Stimulated activated CD4-positive, alpha-beta T cell treated with anti-CD3 and anti-CD28 coated beads, Interleukin-15, amount 100 ng/mL, for 48 hours (primary cell): ENCODE measurements at regions not wholly inside any gene's neighbourhood (a gene's known extent, or its start where the extent isn't known, plus 50 kb on each side); places are given as distances from the start of the nearest gene placed in this dataset.

Experiments
- DNase-seq, 2 donors: peaks; one replicate each; pipeline ENCODE4 v3.0.0-alpha.2; 2020; ENCODE audit warnings: low read depth in 2 of 2

DNA sequence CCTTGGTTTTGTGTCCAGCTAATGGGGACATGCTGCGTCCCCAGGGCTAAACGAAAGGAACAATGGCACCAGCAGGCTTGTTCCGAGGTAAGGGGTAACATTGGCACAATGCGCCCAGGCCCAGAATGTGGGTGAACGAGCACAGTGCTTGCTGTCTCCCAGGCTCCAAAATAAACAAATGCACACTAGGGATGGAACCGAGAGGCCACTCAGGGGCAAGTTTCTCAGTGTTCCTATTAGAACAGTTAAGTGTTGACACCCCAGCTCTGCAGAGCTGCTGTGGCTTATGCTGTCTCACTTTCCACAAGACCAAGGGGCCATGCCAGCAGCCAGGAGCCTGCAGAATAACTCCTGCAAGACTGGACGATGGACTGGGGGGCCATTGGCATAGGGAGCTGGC is 492.4 kb downstream of the GADD45G start:
- no peak for DNase-seq

DNA sequence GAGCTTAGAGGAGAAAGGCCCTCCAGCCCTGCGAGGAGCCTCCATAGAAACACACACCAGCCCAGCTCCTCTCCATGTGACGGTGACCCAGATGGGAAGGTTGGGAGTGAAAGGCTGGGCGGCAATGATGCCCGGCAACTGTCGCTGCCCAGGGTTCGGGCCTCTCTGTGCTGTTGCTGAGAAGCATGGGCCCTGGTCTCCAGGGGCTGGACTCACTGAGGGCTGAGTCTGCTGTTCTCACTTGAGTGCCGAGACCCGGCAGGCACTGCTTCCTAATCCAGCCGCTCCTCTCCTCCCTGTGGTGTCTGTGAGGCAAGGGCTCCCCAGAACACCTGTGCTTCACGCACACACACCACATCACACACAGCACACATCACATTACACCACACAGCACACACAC is 493.6 kb downstream of the GADD45G start:
- DNase-seq = no peak

DNA sequence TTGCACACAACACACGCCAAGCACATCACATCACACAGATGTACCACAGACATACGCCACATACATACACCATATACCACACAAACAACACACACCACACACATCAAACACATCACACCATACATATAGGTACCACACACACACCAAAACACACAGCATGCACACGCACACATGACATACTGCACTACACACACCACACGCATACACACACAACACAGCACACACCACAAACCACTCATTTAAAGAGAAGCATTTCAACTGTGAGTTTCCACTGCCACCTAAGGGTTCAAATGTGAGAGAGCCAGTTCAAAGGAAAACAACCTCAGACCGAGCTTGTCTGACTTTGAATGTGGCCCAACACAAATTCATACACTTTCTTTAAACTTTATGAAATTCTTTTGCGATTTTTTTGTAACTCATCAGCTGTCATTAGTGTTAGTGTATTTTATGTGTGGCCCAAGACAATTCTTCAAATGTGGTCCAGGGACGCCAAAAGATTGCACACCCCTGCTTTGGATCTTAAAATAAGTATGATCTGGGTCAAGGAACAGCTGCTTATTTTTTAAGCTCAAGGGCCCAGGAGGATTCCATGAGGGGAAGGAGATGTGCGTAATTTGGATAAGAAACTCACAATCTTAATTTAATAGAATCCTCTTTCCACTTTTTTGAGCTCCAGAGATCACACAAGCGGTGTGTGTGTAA is 494.6 kb downstream of the GADD45G start:
- no peak for DNase-seq

DNA sequence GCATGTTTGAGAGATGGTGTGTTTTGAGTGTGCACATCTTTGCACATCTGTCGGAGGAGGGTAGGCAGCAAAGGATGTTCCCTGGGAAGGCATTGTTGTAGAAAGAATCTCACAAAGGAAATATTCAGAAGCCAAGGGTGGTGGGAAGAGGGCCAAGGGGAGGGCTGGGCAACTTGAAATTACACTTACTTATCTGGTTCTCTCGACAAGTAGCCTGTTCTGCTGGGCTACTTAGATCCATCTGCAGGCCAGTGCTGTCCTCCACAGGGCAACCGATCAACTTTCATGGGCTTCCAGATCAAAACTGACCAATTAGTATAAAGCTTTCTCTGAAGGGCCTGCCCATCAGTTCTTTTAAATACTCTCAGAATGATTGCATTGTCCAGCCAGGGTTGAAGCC is 495.2 kb downstream of the GADD45G start:
- DNase-seq = no peak

DNA sequence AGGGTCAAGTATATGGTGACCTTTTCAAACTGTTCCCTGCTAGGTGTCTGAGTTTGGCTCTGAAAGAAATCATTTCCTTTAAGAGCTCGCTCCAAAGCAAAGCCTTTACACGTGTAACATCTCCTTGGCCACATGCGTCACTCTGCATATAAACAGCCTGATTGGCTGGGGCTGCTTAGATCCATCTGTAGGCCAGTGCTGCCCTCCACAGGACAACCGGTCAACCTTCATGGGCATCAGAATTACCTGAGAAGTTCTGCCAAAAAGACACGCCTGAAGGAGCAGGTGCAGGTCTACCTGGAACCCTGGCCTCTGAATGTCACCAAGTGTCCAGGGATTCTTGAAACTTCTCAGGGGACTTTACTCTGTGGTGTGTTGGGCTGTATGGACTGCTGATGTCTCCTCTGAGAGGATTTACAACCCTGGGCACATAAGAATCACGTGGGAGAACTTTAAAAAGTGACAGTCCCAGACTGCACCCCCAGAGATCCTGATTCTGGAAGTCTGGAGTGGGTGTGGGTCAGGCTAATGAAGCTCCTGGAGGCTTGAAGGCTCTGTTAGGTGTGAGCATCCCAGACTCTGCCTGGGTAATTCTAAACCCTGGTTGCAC is 497.6 kb downstream of the GADD45G start:
- DNase-seq = peak; percentile 71 to 73

DNA sequence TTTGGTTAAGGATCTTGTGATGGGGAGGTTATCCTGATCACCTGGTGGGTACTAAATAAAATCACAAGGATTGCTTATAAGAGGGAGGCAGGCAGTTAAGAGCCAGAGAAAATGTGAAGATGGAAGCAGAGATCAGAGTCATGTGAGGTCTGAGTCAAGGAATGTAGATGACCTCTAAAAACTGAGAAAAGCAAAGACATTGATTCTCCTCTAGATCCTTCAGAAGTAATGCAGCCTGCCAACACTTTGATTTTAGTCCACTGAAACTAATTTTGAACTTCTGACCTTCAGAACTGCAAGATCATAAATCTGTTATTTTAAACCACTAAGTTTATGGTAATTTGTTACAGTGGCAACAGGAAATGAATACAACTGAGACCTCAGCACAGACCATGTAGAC is 499.0 kb downstream of the GADD45G start:
- no peak for DNase-seq

DNA sequence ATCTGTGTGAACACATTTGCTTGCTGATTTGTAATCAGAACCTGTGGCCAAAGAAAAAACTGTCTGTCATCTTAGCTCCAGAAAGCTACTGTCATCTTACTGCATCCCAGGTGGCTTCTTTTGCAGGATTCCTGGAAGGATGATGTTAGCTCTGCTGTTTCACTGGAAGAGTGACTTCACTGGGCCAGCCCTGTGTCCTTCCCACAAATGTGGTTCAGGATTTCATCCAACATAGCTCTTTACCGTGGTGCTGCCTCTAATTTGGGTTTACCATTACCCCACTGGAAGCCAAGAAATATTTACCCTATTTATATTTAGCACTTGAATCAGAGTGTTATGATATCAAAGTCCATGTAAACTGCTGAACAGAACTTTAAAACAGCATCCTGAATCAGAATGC is 501.0 kb downstream of the GADD45G start:
- no peak for DNase-seq

DNA sequence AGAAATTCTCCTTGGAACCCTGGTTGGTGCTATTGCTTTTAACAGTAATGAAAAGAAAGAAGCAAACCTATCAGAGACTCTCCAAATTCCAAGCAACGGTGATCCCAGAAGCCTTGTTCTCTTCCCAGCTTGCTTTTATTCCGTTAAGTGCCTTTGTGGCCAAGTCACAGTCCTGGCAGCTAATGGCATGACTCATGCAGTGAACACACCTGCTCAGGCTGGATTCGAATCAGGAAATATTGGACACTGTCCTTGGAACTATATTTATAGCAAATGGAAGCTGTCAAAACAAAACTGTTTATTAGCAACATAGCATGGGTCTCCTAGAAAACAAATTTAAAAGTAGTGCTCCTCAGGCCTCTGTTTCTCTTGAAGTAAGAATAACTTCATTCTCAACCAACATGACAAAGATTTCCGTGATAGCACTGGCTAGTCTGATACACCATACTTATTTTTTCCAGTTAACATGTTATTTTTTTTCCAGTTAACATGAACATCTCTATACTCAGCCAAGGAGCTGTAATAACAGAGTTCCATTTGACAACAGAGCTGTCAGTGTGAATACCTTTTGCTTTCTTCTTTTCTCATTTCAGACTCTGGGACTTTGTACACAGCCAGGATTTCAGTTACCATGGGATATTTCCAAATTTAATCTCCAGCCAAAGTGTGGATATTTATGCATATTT is 502.4 kb downstream of the GADD45G start:
- no peak for DNase-seq

DNA sequence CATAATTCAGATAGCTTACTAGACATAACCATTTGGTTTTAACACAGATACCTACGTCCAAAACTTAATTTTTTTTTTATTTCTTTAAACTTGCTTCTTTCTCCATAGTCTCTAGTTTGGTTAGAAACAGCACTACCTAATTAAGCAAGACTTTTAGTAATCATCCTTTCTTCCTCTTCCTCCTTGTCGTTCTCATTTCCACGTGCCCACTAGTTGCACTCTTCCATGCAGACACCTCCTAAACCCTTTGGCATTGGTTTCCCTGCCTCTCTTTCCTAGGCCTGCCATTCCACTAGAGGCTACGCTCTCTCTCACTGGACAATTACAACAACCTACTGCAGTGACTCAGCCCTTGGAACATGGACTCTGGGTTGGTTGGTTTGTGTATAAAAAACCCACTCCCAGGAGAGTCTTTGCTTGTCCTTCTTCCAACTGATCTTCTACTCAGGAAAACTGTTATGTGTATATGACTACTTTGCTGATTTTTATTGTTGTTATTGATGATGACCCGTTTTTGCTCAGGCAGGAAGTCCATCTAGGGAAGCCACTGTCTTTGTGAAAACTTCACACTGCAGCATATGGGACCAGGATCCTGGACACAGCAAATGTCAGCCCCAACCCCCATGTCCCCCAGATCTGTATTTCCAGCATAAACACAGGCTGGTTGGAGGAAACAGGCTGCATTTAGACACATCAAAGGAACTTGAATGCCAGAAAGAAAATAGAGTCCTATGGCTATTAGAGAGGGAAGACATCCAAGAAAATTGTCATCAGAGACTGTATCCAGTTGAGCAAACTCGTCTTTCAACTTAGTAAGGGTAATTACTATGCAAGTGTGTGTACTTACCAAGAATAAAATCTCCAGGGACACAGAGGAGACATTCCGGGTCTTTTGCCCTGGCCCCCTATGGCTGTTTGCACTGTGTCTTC is 503.2 kb downstream of the GADD45G start:
- no peak for DNase-seq

DNA sequence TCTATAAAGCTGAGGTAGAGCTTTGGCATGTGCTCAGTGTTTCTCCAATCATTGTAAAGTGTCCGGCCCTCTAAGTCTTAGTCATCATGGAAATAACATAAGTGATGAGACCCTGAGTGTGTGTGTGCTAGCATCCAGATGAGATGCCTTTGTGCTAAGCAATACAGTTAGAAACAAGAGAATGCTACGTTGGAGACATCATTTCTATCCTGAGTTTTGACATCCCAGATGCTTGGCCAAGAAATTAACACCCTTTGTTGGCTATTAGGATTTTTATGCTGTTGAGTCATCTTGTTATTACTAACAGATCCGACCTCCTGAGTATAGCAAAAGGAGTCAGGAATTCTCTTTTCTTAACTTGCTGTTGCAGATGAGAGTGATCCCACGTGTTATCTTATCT is 508.0 kb downstream of the GADD45G start:
- no peak for DNase-seq

DNA sequence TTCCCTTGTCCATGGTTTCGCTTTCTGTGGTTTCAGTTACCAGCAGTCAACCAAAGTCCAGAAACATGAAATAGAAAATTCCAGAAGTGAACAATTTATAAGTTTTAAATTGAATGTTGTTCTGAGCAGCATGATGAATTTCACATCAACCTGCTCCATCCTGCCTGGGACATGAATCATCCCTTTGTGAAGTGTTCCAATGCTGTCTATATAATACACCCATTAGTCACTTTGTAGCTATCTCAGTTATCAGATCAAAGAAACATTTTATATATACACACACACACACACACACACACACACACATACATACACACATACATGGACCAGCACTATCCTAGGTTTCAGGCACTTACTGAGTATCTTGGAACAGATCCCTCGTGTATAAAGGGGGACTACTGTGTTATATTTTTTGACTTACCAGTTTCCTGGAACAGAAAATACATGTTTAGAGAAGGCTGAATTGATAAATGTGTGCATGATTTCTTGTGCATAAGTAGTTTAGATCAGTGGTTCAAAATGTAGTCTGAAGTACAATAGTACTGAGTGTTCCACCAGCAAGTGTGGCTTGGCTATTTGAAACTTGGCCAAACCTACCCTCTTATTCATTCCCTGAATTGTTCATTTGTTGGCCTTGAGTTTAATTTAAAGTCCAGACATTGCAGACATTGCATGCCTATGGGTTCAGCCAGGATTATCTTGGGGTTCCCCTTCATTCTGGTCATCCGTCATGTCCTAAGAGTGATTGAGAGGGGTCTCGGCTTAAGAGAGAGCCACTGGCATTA is 510.0 kb downstream of the GADD45G start:
- no peak for DNase-seq

DNA sequence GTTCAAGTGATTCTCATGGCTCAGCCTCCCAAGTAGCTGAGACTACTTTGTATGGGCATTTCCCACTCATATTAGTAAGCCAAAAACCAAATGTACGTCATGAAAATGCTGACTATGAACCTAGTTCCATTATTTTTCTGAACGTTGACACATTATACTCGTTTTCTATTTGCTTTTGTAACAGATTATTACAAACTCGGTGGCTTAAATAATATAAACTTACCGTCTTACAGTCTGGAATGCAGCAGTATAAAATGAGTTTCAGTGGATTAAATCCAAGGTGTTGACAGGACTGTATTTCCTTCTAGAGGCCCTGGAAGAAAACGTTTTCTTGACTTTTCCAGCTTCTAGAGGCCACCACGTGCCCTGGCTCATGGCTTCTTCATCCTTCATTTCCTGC is 517.0 kb downstream of the GADD45G start:
- DNase-seq = no peak

DNA sequence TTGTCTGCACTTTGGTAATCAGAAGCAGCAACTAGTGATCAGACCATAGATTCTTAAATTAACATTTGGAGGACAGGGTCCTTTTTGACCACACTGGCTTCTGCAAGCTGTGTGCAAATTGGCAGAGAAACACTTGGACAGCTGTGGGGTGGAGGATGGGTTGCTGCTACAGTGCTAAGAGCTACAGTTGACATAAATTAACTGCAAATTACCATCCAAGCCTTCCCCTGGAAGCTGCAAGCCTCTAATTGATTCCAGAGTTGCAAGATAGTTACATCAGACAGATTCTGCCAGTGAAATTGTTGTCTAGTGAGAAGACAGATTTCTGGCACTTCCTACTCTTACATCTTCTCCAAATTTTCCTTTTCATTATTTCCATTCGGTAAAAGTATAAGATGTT is 517.7 kb downstream of the DIRAS2 start:
- DNase-seq = no peak

DNA sequence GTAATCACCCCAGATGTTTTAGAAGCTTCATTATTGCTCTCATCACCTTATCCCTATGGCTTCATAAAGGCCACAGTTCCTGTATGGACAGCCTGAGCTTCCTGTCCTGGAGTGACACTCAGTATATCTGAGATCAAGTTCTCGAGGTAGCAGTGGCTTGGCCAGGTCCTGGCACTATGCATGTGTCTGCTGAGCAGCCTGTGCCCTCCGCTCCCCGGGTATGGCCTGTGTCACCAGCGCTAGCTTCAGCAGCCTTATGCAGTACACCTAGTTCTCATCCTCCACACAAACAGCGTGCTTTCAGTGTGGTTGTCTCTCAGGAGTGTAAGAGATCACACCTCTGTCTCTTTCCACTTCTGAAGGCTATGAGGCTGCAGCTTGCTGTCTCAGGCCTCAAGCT is 514.7 kb downstream of the DIRAS2 start:
- no peak for DNase-seq

DNA sequence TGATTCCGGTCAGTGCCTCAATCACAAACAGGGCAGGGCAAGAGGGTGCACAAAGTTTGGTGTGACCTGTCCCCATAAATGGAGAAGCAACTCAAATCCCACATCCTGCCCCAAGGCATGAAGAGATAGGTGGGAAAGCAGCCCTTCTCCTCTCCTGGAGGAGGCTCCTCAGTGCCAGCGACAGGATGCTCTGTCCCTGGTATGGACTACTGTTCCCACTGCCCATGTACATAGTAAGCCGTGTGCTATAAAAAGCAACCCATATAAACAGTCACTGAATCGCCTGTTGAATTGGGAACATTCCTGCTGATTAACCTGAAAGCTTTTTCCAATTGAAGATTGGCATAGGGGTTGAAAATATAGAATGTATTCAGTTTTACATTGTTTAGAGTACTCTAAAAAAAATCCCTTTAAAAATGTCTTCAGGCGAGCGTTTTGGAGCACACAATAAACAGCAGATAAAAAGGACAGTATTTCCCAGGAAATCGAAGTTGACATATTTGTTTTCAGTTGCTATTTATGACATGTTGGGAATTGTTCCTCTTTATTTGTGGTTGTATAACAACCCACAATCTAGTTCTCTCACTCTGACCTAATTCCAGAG is 513.9 kb downstream of the DIRAS2 start:
- DNase-seq = no peak

DNA sequence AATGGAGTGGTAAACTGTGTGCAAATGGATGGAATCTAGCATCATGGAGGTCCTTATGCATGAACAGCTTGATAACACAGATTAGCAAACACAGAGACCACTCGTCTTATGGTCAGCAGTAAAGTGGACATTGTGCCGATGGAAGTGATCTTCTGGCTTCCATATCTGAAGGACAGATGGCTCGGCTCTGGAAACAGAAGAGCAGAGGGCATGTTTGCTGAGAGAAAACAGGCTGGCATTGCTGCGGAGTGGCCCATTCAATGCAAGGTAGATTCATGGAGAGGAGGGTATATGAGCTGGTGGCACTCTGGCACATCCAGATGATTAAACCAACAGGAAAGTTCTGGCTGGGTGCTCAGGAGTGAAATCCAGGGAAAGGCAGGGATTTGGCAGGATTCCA is 513.2 kb downstream of the DIRAS2 start:
- DNase-seq = no peak

DNA sequence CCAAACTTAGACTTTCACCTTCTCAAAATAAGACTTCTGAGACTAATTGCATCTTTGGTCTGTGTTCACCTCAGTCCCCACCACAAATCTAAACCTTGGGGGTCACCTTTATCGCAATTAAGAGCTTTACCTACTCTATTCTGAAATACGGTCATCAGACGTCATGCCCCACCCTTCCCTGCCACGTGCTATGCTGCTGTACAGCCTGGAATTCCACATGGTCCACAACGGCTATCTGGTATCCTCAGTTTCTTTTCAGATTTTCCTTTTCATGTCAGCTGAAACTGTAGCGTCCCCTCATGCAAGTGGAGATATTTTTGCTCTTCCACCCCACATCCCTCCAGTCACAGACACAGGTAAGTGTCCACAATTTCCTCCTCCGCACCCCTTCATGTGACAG is 511.1 kb downstream of the DIRAS2 start:
- no peak for DNase-seq

DNA sequence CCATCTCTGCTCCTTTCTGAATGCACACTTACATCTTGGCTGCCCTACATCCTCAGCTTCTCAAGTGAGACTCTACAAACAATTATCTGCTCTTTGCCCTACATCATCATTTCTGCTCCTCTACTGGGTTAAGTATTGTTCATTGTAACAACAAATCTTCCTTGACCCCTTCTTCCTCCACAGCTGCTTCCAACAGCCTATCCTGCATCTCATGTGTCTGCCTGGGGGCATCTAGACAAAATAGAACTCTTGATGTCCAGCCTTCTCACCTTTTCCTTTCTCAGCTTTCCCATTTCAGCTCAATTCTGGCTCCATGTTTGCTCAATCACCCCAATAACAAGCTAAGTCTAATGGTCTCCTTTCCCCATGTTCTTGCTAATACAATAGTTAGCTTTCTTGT is 509.8 kb downstream of the DIRAS2 start:
- DNase-seq = no peak

DNA sequence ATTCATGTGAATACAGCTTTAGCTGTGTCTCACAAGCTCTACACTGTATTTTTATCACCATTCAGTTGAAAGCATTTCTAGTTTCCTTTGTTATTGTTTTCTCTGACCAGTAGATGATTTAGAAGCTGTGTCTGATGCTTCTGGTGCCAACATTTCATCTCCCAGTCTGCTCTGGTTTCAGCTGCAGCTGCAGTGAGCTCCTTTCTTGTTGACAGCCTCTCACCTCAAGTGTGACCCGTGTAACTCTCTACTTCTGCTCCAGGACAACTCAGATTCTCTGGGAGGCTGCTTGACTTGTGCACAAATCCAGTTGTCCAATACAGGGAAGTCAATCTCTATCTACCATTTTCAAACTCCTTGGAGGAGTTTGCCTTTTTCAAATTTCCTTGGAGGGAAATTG is 504.8 kb downstream of the DIRAS2 start:
- no peak for DNase-seq

DNA sequence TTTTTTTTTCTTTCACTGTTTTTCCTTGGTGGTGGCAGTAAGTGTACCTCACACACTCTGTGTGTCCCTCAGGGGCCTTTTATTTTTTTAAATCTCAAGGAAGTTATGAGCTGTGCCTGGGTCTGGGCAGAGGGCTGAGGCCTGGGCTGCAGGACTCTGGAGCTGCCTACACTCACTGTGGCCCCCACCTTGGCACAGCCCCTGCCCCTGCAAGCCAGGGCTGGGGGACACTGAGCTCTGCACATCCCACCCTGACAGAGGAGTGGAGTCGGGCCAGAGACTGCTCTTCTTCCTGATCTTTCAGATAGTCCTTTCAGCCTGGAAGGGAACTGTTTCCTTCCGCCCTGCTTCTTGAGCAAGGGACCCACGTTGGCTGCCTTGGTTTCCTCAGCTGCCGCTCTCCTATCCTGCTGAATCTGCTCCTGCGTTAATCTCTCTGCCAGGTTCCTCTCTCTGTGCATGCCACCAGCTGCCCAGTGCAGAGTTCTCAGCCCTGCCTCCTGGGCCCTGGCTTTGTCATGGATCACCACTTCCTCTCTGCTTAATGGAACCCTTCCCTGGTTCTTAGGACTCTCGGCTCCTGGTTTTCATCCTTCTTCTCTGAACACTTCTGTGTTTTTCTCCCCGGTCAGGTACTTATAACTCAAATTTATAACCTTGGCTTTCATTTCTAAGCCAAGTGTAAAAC is 502.3 kb downstream of the DIRAS2 start:
- DNase-seq = no peak
